HL-60 (cell line): ENCODE measurements at regions not wholly inside any gene's neighbourhood (a gene's known extent, or its start where the extent isn't known, plus 50 kb on each side); places are given as distances from the start of the nearest gene placed in this dataset.

Source experiments
- DNase-seq, 2 experiments: peaks; one replicate each; pipeline ENCODE4 v3.0.0-alpha.2; 2010 to 2020; ENCODE audit warnings: low read depth in 1 of 2, low spot score in 1 of 2
- H3K27ac ChIP-seq: fragments of 250-450 bp; sonication (Bioruptor Pico); replicated peaks from 2 replicates; pipeline ENCODE4 v1.5.1; 2020; ENCODE audit warnings: mild to moderate bottlenecking, moderate library complexity
- H3K27me3 ChIP-seq: fragments of 250-450 bp; sonication (Bioruptor Pico); 2 replicates; pipeline ENCODE4 v1.5.1; 2021; ENCODE audit warnings: mild to moderate bottlenecking, moderate library complexity; ENCODE audit not compliant: insufficient read depth, poor library complexity, severe bottlenecking
- H3K4me3 ChIP-seq: replicated peaks from 2 replicates; pipeline ENCODE4 v1.5.1; 2011; ENCODE audit warnings: mild to moderate bottlenecking, control low read depth, low read length; ENCODE audit not compliant: insufficient read depth
- CTCF ChIP-seq: IDR thresholded peaks from one replicate; pipeline ENCODE4 v1.5.1; 2011; ENCODE audit warnings: low read length, control low read depth, inconsistent platforms; ENCODE audit not compliant: insufficient read depth
- GABPA ChIP-seq: IDR thresholded peaks from 2 replicates; pipeline ENCODE4 v1.6.1; 2012; ENCODE audit warnings: low read depth
- POLR2AphosphoS5 ChIP-seq: IDR thresholded peaks from 2 replicates; pipeline ENCODE4 v1.6.1; 2012; ENCODE audit warnings: low read depth
- SPI1 ChIP-seq: IDR thresholded peaks from 2 replicates; pipeline ENCODE4 v1.6.1; 2012; ENCODE audit warnings: low read depth, mild to moderate bottlenecking, borderline replicate concordance
- TF ChIP-seq, protein P1 (sequence below): IDR thresholded peaks from 2 replicates; pipeline ENCODE4 v1.6.1; 2012; ENCODE audit warnings: low read depth; ENCODE audit not compliant: insufficient replicate concordance

GRCh38 chr5:71939452-71940230, 167.6 kb upstream of the MAP1B start:
- no peak overlapping the region for H3K27ac ChIP-seq
- no peak for DNase-seq
- no peak for TF ChIP-seq SPI1
- no peak for TF ChIP-seq POLR2AphosphoS5
- TF ChIP-seq CTCF, result no peak
- TF ChIP-seq GABPA, result no peak
- TF ChIP-seq, protein P1, sequence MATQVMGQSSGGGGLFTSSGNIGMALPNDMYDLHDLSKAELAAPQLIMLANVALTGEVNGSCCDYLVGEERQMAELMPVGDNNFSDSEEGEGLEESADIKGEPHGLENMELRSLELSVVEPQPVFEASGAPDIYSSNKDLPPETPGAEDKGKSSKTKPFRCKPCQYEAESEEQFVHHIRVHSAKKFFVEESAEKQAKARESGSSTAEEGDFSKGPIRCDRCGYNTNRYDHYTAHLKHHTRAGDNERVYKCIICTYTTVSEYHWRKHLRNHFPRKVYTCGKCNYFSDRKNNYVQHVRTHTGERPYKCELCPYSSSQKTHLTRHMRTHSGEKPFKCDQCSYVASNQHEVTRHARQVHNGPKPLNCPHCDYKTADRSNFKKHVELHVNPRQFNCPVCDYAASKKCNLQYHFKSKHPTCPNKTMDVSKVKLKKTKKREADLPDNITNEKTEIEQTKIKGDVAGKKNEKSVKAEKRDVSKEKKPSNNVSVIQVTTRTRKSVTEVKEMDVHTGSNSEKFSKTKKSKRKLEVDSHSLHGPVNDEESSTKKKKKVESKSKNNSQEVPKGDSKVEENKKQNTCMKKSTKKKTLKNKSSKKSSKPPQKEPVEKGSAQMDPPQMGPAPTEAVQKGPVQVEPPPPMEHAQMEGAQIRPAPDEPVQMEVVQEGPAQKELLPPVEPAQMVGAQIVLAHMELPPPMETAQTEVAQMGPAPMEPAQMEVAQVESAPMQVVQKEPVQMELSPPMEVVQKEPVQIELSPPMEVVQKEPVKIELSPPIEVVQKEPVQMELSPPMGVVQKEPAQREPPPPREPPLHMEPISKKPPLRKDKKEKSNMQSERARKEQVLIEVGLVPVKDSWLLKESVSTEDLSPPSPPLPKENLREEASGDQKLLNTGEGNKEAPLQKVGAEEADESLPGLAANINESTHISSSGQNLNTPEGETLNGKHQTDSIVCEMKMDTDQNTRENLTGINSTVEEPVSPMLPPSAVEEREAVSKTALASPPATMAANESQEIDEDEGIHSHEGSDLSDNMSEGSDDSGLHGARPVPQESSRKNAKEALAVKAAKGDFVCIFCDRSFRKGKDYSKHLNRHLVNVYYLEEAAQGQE, result no peak
- no peaks in the 10 kb centered on the region for H3K27me3 ChIP-seq
- H3K4me3 ChIP-seq, result no peak overlapping the region

DNA sequence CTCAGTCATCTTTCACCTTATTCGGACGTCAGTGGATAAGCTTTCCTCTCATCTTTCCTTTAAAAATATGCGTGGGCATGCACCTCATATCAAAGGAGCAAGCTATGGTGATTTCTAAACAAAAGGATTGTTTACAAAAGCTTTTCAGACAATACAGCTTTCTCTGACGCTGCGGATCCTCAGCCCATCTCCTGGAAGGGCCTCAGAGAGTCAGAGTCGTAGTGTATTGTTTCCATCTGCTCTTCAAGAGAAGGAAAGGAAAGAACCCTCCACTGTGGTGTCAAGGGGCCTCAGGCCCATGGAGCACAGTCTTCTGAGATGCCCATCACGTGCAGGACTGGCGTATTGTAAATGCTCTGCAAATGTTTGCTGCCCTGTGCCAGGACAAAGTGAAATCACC, 163.4 kb upstream of the MAP1B start:
- Histone ChIP-seq H3K27me3 (no peaks in the 10 kb centered on the region), H3K27ac (no peak overlapping the region), H3K4me3 (no peak overlapping the region)
- no peak for DNase-seq
- TF ChIP-seq SPI1 (no peak), GABPA (no peak), CTCF (no peak), POLR2AphosphoS5 (no peak)
- TF ChIP-seq, protein P1, result no peak

DNA sequence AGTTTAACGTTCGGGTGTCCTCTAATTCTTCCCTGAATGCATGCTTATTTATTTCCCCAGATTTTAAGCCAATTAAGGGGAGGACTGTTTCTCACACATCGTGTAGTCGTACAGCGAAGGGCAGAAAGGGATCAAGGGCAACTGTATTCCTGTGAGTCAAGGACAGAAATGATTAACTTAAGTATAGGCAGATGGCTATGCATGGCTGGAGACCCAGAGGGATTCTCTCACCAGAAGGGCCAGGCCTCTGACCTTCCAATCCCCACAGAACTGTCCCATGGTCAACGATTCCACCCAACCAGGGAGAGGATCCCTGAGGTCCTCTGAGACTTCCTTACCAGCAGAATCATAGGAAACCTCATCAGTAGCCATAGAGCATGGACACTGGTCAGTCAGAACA, 161.8 kb upstream of the MAP1B start:
- TF ChIP-seq GABPA (no peak), POLR2AphosphoS5 (no peak), CTCF (no peak), SPI1 (no peak)
- TF ChIP-seq, protein P1, result no peak
- no peak for DNase-seq
- no peak overlapping the region for H3K27ac ChIP-seq
- no peaks in the 10 kb centered on the region for H3K27me3 ChIP-seq
- H3K4me3 ChIP-seq, result no peak overlapping the region
